Neural cell (in vitro differentiated cells): ENCODE measurements at regions not wholly inside any gene's neighbourhood (a gene's known extent, or its start where the extent isn't known, plus 50 kb on each side); places are given as distances from the start of the nearest gene placed in this dataset.

Experiments
- H2AFZ ChIP-seq: fragments of 200-600, 300-800 bp; sonication (generic), shearing (Covaris generic); 2 replicates; pipeline ENCODE4 v1.6.0; 2014; ENCODE audit warnings: low read depth, mild to moderate bottlenecking, antibody characterized with exemption, low read length, moderate library complexity
- H3F3A ChIP-seq: fragments of 200-600 bp; shearing (Covaris generic); 2 replicates; pipeline ENCODE4 v1.6.1; 2016; ENCODE audit warnings: mild to moderate bottlenecking, moderate library complexity, mixed read lengths, antibody characterized with exemption, low read length; ENCODE audit not compliant: insufficient read depth, poor library complexity, severe bottlenecking
- H3K27ac ChIP-seq: fragments of 200-600, 300-800 bp; sonication (generic), shearing (Covaris generic); 2 replicates; pipeline ENCODE4 v1.5.1; 2014; ENCODE audit warnings: mild to moderate bottlenecking, low read length, moderate library complexity
- H3K27me3 ChIP-seq: fragments of 300-800, 200-600 bp; sonication (generic), shearing (Covaris generic); 2 replicates; pipeline ENCODE4 v1.6.0; 2014; ENCODE audit warnings: mild to moderate bottlenecking, low read depth, low read length, moderate library complexity; ENCODE audit not compliant: insufficient read depth
- H3K36me3 ChIP-seq: fragments of 300-800, 200-600 bp; sonication (generic), shearing (Covaris generic); 2 replicates; pipeline ENCODE4 v1.5.1; 2014; ENCODE audit warnings: mild to moderate bottlenecking, antibody characterized with exemption, low read length, moderate library complexity; ENCODE audit not compliant: insufficient read depth
- H3K4me2 ChIP-seq: fragments of 300-800, 200-600 bp; sonication (generic), shearing (Covaris generic); 2 replicates; pipeline ENCODE4 v1.6.0; 2014; ENCODE audit warnings: mild to moderate bottlenecking, low read length
- H3K4me3 ChIP-seq: fragments of 300-800, 200-600 bp; sonication (generic), shearing (Covaris generic); 2 replicates; pipeline ENCODE4 v1.5.1; 2014; ENCODE audit warnings: mild to moderate bottlenecking, low read length, moderate library complexity
- H3K79me2 ChIP-seq: fragments of 200-600 bp; shearing (Covaris generic); replicated peaks from 2 replicates; pipeline ENCODE4 v1.6.0; 2014; ENCODE audit warnings: mild to moderate bottlenecking, low read length, moderate library complexity; ENCODE audit not compliant: insufficient read depth
- H3K9ac ChIP-seq: fragments of 300-800, 200-600 bp; sonication (generic), shearing (Covaris generic); 2 replicates; pipeline ENCODE4 v1.6.1; 2016; ENCODE audit warnings: mild to moderate bottlenecking, low read length, mixed read lengths
- H3K9me2 ChIP-seq: fragments of 200-600 bp; shearing (Covaris generic); 2 replicates; pipeline ENCODE4 v1.6.1; 2016; ENCODE audit warnings: mild to moderate bottlenecking, low read length, mixed read lengths; ENCODE audit not compliant: insufficient read depth
- H3K9me3 ChIP-seq: fragments of 200-600, 300-800 bp; sonication (generic), shearing (Covaris generic); 2 replicates; pipeline ENCODE4 v1.6.1; 2016; ENCODE audit warnings: mild to moderate bottlenecking, mixed run types, low read length, moderate library complexity, mixed read lengths
- H4K20me1 ChIP-seq: fragments of 200-600 bp; shearing (Covaris generic); 2 replicates; pipeline ENCODE4 v1.6.1; 2016; ENCODE audit warnings: mild to moderate bottlenecking, mixed run types; ENCODE audit not compliant: insufficient read depth
- EP300 ChIP-seq: fragments of 450-650 bp; conservative IDR thresholded peaks from 2 replicates; pipeline ENCODE4 v1.6.1; 2014; ENCODE audit warnings: antibody characterized with exemption, mild to moderate bottlenecking, moderate library complexity; ENCODE audit not compliant: poor library complexity, severe bottlenecking
- EZH2 ChIP-seq: fragments of 200-600, 300-800 bp; shearing (Covaris generic), sonication (generic); IDR thresholded peaks from 2 replicates; pipeline ENCODE4 v1.6.1; 2014; ENCODE audit warnings: antibody characterized with exemption, low read length, borderline replicate concordance, mild to moderate bottlenecking; ENCODE audit not compliant: insufficient read depth, poor library complexity, severe bottlenecking
- MXI1 ChIP-seq: fragments of 450-650 bp; conservative IDR thresholded peaks from 2 replicates; pipeline ENCODE4 v1.6.1; 2014; ENCODE audit warnings: antibody characterized with exemption, mild to moderate bottlenecking; ENCODE audit not compliant: poor library complexity, severe bottlenecking
- POLR2AphosphoS5 ChIP-seq: IDR thresholded peaks from 2 replicates; pipeline ENCODE4 v1.6.1; 2012
- RAD21 ChIP-seq: fragments of 450-650 bp; conservative IDR thresholded peaks from 2 replicates; pipeline ENCODE4 v1.6.1; 2014; ENCODE audit warnings: antibody characterized with exemption, mild to moderate bottlenecking, moderate library complexity
- SMC3 ChIP-seq: fragments of 450-650 bp; conservative IDR thresholded peaks from 2 replicates; pipeline ENCODE4 v1.6.1; 2014; ENCODE audit warnings: antibody characterized with exemption, mild to moderate bottlenecking, moderate library complexity; ENCODE audit not compliant: poor library complexity
- TAF1 ChIP-seq: IDR thresholded peaks from 2 replicates; pipeline ENCODE4 v1.6.1; 2012; ENCODE audit warnings: low read depth
- TF ChIP-seq, protein P1 (sequence below): IDR thresholded peaks from 2 replicates; pipeline ENCODE4 v1.6.1; 2012; ENCODE audit warnings: borderline replicate concordance
- TF ChIP-seq, protein P2 (sequence below): fragments of 450-650 bp; IDR thresholded peaks from 2 replicates; pipeline ENCODE4 v1.5.1; 2014; ENCODE audit warnings: antibody characterized with exemption, mild to moderate bottlenecking, moderate library complexity; ENCODE audit not compliant: poor library complexity, severe bottlenecking

DNA sequence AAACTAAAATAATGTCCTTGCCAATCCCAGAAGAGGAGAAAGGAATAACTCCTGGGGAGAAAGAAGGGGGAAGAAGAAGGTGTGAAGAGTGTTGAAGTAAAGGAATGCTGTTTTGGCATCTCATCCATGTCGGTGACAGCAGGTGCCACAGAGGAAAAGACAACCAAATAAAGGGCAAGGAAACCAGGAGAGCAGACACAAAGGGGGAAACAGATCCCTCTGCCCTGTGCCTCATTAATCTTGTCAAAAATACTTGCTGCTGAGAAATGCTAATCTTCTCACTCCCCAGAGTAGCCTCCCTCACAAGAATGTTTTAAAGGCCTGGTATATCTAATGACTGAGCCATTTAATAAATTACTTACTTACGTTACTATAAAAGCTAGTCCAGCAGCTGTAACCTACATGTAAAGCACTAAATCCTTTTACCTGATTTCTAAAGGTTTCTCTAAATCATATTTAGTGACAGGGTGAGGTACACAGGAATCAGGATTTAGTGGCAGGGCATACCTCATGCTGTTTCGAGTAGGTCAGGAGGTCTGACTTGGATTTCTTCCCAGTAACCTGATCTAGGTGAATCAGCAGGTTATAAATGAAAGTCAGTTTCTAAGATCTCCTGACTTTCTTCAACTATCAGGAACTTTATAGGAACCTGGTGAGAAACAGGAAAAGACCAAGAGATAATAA lies 377.1 kb downstream of the CENPW start:
- Histone ChIP-seq H3K9ac (no peak overlapping the region), H3K9me2 (no peaks in the 10 kb centered on the region), H4K20me1 (no peaks in the 10 kb centered on the region), H3K27ac (no peak overlapping the region), H3F3A (no peaks in the 10 kb centered on the region), H3K36me3 (no peaks in the 10 kb centered on the region), H3K4me3 (no peak overlapping the region), H3K79me2 (no peaks in the 10 kb centered on the region), H3K4me2 (no peak overlapping the region), H3K9me3 (no peaks in the 10 kb centered on the region), H2AFZ (no peak overlapping the region), H3K27me3 (no peaks in the 10 kb centered on the region)
- no peak for TF ChIP-seq POLR2AphosphoS5
- TF ChIP-seq, protein P1, sequence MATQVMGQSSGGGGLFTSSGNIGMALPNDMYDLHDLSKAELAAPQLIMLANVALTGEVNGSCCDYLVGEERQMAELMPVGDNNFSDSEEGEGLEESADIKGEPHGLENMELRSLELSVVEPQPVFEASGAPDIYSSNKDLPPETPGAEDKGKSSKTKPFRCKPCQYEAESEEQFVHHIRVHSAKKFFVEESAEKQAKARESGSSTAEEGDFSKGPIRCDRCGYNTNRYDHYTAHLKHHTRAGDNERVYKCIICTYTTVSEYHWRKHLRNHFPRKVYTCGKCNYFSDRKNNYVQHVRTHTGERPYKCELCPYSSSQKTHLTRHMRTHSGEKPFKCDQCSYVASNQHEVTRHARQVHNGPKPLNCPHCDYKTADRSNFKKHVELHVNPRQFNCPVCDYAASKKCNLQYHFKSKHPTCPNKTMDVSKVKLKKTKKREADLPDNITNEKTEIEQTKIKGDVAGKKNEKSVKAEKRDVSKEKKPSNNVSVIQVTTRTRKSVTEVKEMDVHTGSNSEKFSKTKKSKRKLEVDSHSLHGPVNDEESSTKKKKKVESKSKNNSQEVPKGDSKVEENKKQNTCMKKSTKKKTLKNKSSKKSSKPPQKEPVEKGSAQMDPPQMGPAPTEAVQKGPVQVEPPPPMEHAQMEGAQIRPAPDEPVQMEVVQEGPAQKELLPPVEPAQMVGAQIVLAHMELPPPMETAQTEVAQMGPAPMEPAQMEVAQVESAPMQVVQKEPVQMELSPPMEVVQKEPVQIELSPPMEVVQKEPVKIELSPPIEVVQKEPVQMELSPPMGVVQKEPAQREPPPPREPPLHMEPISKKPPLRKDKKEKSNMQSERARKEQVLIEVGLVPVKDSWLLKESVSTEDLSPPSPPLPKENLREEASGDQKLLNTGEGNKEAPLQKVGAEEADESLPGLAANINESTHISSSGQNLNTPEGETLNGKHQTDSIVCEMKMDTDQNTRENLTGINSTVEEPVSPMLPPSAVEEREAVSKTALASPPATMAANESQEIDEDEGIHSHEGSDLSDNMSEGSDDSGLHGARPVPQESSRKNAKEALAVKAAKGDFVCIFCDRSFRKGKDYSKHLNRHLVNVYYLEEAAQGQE: no peak
- TF ChIP-seq TAF1: no peak
- TF ChIP-seq EZH2: no peak
- TF ChIP-seq RAD21: no peak
- TF ChIP-seq MXI1: no peak
- TF ChIP-seq SMC3: no peak
- no peak for TF ChIP-seq EP300
- TF ChIP-seq, protein P2, sequence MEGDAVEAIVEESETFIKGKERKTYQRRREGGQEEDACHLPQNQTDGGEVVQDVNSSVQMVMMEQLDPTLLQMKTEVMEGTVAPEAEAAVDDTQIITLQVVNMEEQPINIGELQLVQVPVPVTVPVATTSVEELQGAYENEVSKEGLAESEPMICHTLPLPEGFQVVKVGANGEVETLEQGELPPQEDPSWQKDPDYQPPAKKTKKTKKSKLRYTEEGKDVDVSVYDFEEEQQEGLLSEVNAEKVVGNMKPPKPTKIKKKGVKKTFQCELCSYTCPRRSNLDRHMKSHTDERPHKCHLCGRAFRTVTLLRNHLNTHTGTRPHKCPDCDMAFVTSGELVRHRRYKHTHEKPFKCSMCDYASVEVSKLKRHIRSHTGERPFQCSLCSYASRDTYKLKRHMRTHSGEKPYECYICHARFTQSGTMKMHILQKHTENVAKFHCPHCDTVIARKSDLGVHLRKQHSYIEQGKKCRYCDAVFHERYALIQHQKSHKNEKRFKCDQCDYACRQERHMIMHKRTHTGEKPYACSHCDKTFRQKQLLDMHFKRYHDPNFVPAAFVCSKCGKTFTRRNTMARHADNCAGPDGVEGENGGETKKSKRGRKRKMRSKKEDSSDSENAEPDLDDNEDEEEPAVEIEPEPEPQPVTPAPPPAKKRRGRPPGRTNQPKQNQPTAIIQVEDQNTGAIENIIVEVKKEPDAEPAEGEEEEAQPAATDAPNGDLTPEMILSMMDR: no peak

DNA sequence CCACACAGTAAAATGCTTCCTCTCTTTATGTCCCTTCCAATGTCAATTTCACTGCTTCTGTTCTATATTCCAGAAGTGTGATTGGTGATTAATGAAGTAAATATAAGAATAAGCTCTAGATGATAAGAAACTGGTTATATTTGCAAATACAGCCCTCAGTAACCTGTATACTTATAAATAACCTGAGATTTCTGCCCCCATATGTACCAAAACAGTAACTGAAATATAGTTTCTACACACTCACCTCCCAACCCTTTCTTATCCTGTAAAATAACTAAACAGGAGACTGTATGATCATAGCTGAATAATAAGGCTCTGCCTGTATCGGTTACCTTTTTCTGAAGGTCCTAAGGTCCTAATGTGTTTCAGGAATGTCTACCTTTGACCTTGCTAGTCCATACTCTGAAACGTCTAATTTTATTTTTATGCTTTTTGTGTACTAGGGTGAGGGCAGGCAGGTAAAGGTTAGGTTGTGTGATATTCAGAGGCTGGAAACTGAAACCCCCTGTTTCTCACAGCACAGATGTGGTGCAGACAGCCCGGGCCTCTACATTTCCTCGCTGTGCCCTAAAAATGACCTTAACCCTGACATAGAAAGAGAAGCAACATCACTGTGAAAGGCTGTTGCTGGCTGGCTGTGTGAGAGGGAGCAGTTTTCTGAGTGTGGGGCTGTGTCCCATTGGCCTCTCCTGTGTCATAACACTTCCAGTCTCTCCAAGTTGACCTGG lies 378.8 kb downstream of the CENPW start:
- no peaks in the 10 kb centered on the region for H3K9me3 ChIP-seq
- no peak overlapping the region for H3K4me2 ChIP-seq
- H3F3A ChIP-seq: no peaks in the 10 kb centered on the region
- no peaks in the 10 kb centered on the region for H4K20me1 ChIP-seq
- H3K9me2 ChIP-seq: no peaks in the 10 kb centered on the region
- H3K27ac ChIP-seq: no peak overlapping the region
- no peaks in the 10 kb centered on the region for H3K27me3 ChIP-seq
- no peak overlapping the region for H3K4me3 ChIP-seq
- H3K9ac ChIP-seq: no peak overlapping the region
- TF ChIP-seq POLR2AphosphoS5 (no peak), MXI1 (no peak), EZH2 (no peak), TAF1 (no peak), EP300 (no peak), RAD21 (no peak), SMC3 (no peak)
- TF ChIP-seq, protein P1: no peak
- TF ChIP-seq, protein P2: no peak
- H3K36me3 ChIP-seq: no peaks in the 10 kb centered on the region
- H3K79me2 ChIP-seq: no peaks in the 10 kb centered on the region
- H2AFZ ChIP-seq: no peak overlapping the region
